K562 (cell line): ENCODE measurements at regions not wholly inside any gene's neighbourhood (a gene's known extent, or its start where the extent isn't known, plus 50 kb on each side); places are given as distances from the start of the nearest gene placed in this dataset.
A peak's percentile ranks its signal among the peaks of the same experiment; 100 is the strongest.
"Not testable (repeated sequence)": the region's sequence is repeated elsewhere in the genome, so short reads cannot be mapped to it uniquely, and the experiment has no call there.

Source experiments
- ATAC-seq: fragments of 200-7000 bp; cut with Tn5 transposase; 3 replicates; pipeline ENCODE4 v1.9.1; 2020; ENCODE audit warnings: moderate library complexity
- BruUV-seq: library from RNA; stranded (reverse); fragments of 400-500 nt; replicated peaks from 2 replicates; lab custom pipeline; 2021; lab: Mats Ljungman, UMichigan
- CTCF ChIA-PET: fragments of 300-600 bp; formaldehyde crosslinking; extraction: SDS; loops from one replicate; lab custom pipeline; 2021; ENCODE audit warnings: low intra/inter-chr PET ratio; lab: Yijun Ruan, JAX
- POLR2A ChIA-PET: fragments of 300-600, 350-650 bp; sonication (Branson Sonifier 250); formaldehyde crosslinking; extraction: SDS; loops from one replicate; lab custom pipeline; 2021; ENCODE audit warnings: antibody characterized with exemption, inconsistent platforms; lab: Yijun Ruan, JAX
- DNase-seq, 4 experiments: peaks; one replicate each; pipeline versions ENCODE4 v3.0.0 to v3.0.0-alpha.2; 2011 to 2018; ENCODE audit warnings: low spot score in 3 of 4, mixed read lengths in 3 of 4; ENCODE audit errors: extremely low read depth in 1 of 4
- FAIRE-seq: peaks from 2 replicates; lab custom pipeline; 2011; peaks lifted over from hg19 to GRCh38; lab: Jason Lieb, UNC
- H2AFZ ChIP-seq: 2 replicates; pipeline ENCODE4 v1.6.0; 2011; ENCODE audit warnings: low read depth, low read length, control low read depth, inconsistent platforms
- H3K27ac ChIP-seq: fragments of 200-600 bp; 3 replicates; pipeline ENCODE4 v1.8.0; 2011; ENCODE audit warnings: low read depth, mild to moderate bottlenecking, control low read depth, inconsistent platforms, low read length, moderate library complexity, mixed read lengths; ENCODE audit errors: extremely low read depth
- H3K27me3 ChIP-seq, 2 experiments: fragments of 300-600 bp in 1 of 2; 2 replicates in 1 of 2; 3 replicates in 1 of 2; pipeline versions ENCODE4 v1.6.0 to v1.8.0; 2011; ENCODE audit warnings: inconsistent platforms in 2 of 2, low read length in 2 of 2, mild to moderate bottlenecking in 1 of 2, mixed read lengths in 1 of 2, moderate library complexity in 1 of 2; ENCODE audit not compliant: control insufficient read depth in 2 of 2, insufficient read depth in 2 of 2
- H3K36me3 ChIP-seq: fragments of 300-600 bp; 3 replicates; pipeline ENCODE4 v1.8.0; 2011; ENCODE audit warnings: mild to moderate bottlenecking, low read length, inconsistent platforms; ENCODE audit not compliant: control insufficient read depth, insufficient read depth
- H3K4me1 ChIP-seq, 2 experiments: fragments of 200-600 bp in 1 of 2; replicated peaks in 1 of 2; 2 replicates in 1 of 2; 3 replicates in 1 of 2; pipeline versions ENCODE4 v1.5.1 to v1.8.0; 2011; ENCODE audit warnings: inconsistent platforms in 2 of 2, low read length in 2 of 2, mild to moderate bottlenecking in 1 of 2, mixed read lengths in 1 of 2, moderate library complexity in 1 of 2; ENCODE audit not compliant: control insufficient read depth in 2 of 2, insufficient read depth in 2 of 2
- H3K4me2 ChIP-seq: 2 replicates; pipeline ENCODE4 v1.6.1; 2011; ENCODE audit warnings: low read length, control low read depth, inconsistent platforms, mixed read lengths; ENCODE audit not compliant: insufficient read depth
- H3K4me3 ChIP-seq: fragments of 200-600 bp; sonication (generic), shearing (Covaris generic); 2 replicates; pipeline ENCODE4 v1.5.1; 2016; ENCODE audit warnings: control low read depth, inconsistent platforms
- H3K79me2 ChIP-seq: fragments of 200-600 bp; 3 replicates; pipeline ENCODE4 v1.8.0; 2011; ENCODE audit warnings: low read length, inconsistent platforms; ENCODE audit not compliant: control insufficient read depth, insufficient read depth
- H3K9ac ChIP-seq, 2 experiments: 2 replicates each; pipeline versions ENCODE4 v1.6.0 to v1.6.1; 2011; ENCODE audit warnings: low read depth in 2 of 2, low read length in 2 of 2, control low read depth in 1 of 2, inconsistent platforms in 1 of 2, mild to moderate bottlenecking in 1 of 2, mixed read lengths in 1 of 2; ENCODE audit not compliant: insufficient read depth in 1 of 2
- H3K9me1 ChIP-seq: one replicate; pipeline ENCODE4 v1.6.0; 2011; ENCODE audit warnings: inconsistent platforms, mild to moderate bottlenecking, low read length, moderate library complexity; ENCODE audit not compliant: control insufficient read depth, insufficient read depth
- H3K9me3 ChIP-seq: replicated peaks from 2 replicates; pipeline ENCODE4 v1.5.1; 2011; ENCODE audit warnings: low read depth, low read length, inconsistent platforms; ENCODE audit not compliant: control insufficient read depth, insufficient read depth
- H4K20me1 ChIP-seq: replicated peaks from 2 replicates; pipeline ENCODE4 v1.6.1; 2011; ENCODE audit warnings: low read length, inconsistent platforms, mixed read lengths; ENCODE audit not compliant: control insufficient read depth, insufficient read depth
- C11orf30 ChIP-seq: fragments of 450-650 bp; IDR thresholded peaks from 2 replicates; pipeline ENCODE4 v1.6.1; 2016; ENCODE audit warnings: low read depth, mild to moderate bottlenecking
- MAFF ChIP-seq: IDR thresholded peaks from 2 replicates; pipeline ENCODE4 v1.6.1; 2012; ENCODE audit warnings: low read length, improper control_type of control experiment
- MAFG ChIP-seq: fragments of 450-650 bp; conservative IDR thresholded peaks from 2 replicates; pipeline ENCODE4 v1.6.1; 2016; ENCODE audit warnings: missing genetic modification characterization, missing compliant biosample characterization
- MAFK ChIP-seq: IDR thresholded peaks from 2 replicates; pipeline ENCODE4 v1.6.1; 2011; ENCODE audit warnings: low read length, improper control_type of control experiment
- ZNF316 ChIP-seq: fragments of 450-650 bp; IDR thresholded peaks from 2 replicates; pipeline ENCODE4 v1.6.1; 2016
- WGBS: fragments of 100-300 bp; shearing (Covaris generic); methylation state at CpG from one replicate; pipeline ENCODE4 v1.1.6; 2016; ENCODE audit warnings: low coverage, mixed read lengths; ENCODE audit not compliant: insufficient coverage; ENCODE audit errors: missing lambda C conversion rate; 5-methylcytosine and 5-hydroxymethylcytosine counted together
- in situ Hi-C: fragments of 300-500 bp; cut with MboI; formaldehyde crosslinking; loops from 4 replicates; pipeline ENCODE4 v1.15.0; 2018; ENCODE audit warnings: inconsistent platforms, mixed read lengths
- intact Hi-C: fragments of 100-400 bp; cut with micrococcal nuclease; formaldehyde crosslinking; loops from 2 replicates; pipeline ENCODE4 v1.14.2; 2022

DNA sequence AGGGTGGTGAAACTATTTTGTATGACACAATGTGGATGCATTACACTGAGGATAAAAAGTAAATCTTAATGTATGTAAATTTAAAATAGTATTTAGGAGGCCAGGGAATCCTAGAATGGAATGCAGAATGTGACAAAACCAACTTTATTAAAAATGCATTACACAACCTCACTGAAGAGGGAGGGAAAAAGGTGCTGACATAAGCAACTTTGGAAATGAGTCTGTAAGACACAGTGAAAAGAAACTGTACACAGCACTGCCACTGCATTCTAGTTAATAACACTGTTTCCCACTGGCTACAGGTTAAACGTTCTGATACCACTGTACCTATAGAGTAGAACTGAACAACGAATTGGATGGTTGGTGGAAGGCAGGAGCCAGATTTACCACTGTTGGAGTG, 308.8 kb upstream of the DPP6 start:
- intact Hi-C loops, DNase-seq, H3K27me3 ChIP-seq, H3K9me3 ChIP-seq, ATAC-seq, H3K79me2 ChIP-seq, H3K9me1 ChIP-seq, CTCF ChIA-PET, POLR2A ChIA-PET, H3K9ac ChIP-seq, H3K4me2 ChIP-seq, BruUV-seq, H4K20me1 ChIP-seq, in situ Hi-C loops, H3K4me3 ChIP-seq, H3K27ac ChIP-seq, FAIRE-seq, H3K4me1 ChIP-seq, H3K36me3 ChIP-seq, H2AFZ ChIP-seq: not testable (repeated sequence)
- 0% methylated on average over 2 of the region's 2 CpGs for WGBS
- TF ChIP-seq MAFG = peak; percentile 68
- TF ChIP-seq C11orf30 = peak; percentile 73
- peak; percentile 84 for TF ChIP-seq MAFK
- TF ChIP-seq MAFF = peak; percentile 83
- peak; percentile 85 for TF ChIP-seq ZNF316

DNA sequence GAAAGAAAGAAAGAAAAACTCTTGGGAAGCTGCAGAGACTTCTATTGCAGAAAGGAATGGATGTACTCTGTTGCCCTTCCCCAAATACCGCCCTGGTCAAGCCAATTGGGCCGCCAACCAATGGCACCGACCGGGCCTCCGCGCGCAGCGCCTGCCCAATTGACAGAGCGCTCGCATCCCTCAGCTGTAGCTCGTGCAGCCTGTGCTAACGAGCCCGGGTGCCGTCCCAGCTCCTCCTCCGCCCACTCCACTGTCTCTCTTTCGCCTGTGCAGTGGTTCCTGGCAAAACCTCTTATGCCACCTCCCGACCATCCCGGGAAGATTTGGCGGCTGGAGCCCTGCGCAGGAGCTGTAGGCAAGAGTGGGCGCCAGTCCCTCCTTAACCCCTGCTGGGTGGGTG, 304.2 kb upstream of the DPP6 start:
- H2AFZ ChIP-seq, H3K36me3 ChIP-seq, H3K4me3 ChIP-seq, FAIRE-seq, intact Hi-C loops, H4K20me1 ChIP-seq, BruUV-seq, H3K9me1 ChIP-seq, H3K4me2 ChIP-seq, H3K27me3 ChIP-seq, POLR2A ChIA-PET, H3K9me3 ChIP-seq, H3K27ac ChIP-seq, DNase-seq, ATAC-seq, H3K4me1 ChIP-seq, H3K79me2 ChIP-seq, H3K9ac ChIP-seq, in situ Hi-C loops, CTCF ChIA-PET: not testable (repeated sequence)
- WGBS = 9% methylated on average over 15 of the region's 21 CpGs

DNA sequence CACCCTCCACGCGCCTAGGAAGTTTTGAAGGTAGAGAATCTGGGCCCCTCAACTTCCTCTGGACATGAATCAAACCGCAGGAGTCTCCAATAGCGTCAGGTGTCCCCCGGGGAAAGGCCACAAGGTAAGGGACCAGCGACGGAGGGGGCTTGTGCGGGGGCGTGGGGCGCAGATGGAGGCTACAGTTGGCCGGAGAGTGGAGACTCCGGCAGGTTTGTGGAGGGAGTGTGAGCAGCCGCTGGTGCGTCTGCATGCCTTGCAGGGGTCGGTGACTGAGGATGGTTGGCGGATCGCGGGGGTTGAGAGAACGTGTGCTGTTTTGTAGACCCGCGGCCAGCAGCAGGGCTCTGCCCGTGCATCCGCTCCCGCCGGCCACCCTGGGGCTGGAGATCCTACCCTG, 303.3 kb upstream of the DPP6 start:
- in situ Hi-C loops, FAIRE-seq, DNase-seq, H3K36me3 ChIP-seq, POLR2A ChIA-PET, CTCF ChIA-PET, intact Hi-C loops, H3K27ac ChIP-seq, H2AFZ ChIP-seq, H3K9me1 ChIP-seq, H3K79me2 ChIP-seq, ATAC-seq, H3K27me3 ChIP-seq, H3K9ac ChIP-seq, BruUV-seq, H3K9me3 ChIP-seq, H3K4me2 ChIP-seq, H3K4me3 ChIP-seq, H4K20me1 ChIP-seq, H3K4me1 ChIP-seq: not testable (repeated sequence)
- 17% methylated on average over 14 of the region's 25 CpGs for WGBS
